ENCODE measurements at regions not wholly inside any gene's neighbourhood (a gene's known extent, or its start where the extent isn't known, plus 50 kb on each side); places are given as distances from the start of the nearest gene placed in this dataset.

- TF ChIP-seq, protein P1, sequence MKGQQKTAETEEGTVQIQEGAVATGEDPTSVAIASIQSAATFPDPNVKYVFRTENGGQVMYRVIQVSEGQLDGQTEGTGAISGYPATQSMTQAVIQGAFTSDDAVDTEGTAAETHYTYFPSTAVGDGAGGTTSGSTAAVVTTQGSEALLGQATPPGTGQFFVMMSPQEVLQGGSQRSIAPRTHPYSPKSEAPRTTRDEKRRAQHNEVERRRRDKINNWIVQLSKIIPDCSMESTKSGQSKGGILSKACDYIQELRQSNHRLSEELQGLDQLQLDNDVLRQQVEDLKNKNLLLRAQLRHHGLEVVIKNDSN (IDR thresholded peaks at IDR 0.05), result no peak
- TF ChIP-seq CEBPB (IDR thresholded peaks at IDR 0.05) (no peak), NFIC (IDR thresholded peaks at IDR 0.05) (no peak), FOXM1 (IDR thresholded peaks at IDR 0.05; ENCODE audit: borderline replicate concordance, low read depth) (no peak), REST (IDR thresholded peaks at IDR 0.05; ENCODE audit: low read depth) (no peak), EGR1 (IDR thresholded peaks at IDR 0.05) (no peak), TCF12 (IDR thresholded peaks at IDR 0.05; ENCODE audit: low read depth) (no peak), TEAD4 (IDR thresholded peaks at IDR 0.05) (no peak), TAF1 (IDR thresholded peaks at IDR 0.05; ENCODE audit: low read depth) (no peak), EP300 (IDR thresholded peaks at IDR 0.05; ENCODE audit: borderline replicate concordance) (no peak), YY1 (IDR thresholded peaks at IDR 0.05; ENCODE audit: low read depth) (no peak), RAD21 (IDR thresholded peaks at IDR 0.05; ENCODE audit: low read depth) (no peak), CREB1 (IDR thresholded peaks at IDR 0.05; ENCODE audit: low read depth) (no peak), ZBTB7A (IDR thresholded peaks at IDR 0.05; ENCODE audit: low read depth) (no peak)
- TF ChIP-seq, protein P2, sequence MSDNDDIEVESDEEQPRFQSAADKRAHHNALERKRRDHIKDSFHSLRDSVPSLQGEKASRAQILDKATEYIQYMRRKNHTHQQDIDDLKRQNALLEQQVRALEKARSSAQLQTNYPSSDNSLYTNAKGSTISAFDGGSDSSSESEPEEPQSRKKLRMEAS (IDR thresholded peaks at IDR 0.05), result no peak
Measured at GRCh38 chr18:45274026-45274425, 341.2 kb upstream of the SLC14A2 start.

- peak; percentile 80 for TF ChIP-seq RAD21 (IDR thresholded peaks at IDR 0.05; ENCODE audit: low read depth)
- no peak for TF ChIP-seq NFIC (IDR thresholded peaks at IDR 0.05)
- TF ChIP-seq ZBTB7A (IDR thresholded peaks at IDR 0.05; ENCODE audit: low read depth), result no peak
- no peak for TF ChIP-seq EGR1 (IDR thresholded peaks at IDR 0.05)
- TF ChIP-seq TAF1 (IDR thresholded peaks at IDR 0.05; ENCODE audit: low read depth), result no peak
Measured at GRCh38 chr18:45275367-45276113, 339.7 kb upstream of the SLC14A2 start.

- TF ChIP-seq NFIC (IDR thresholded peaks at IDR 0.05) (no peak), CEBPB (IDR thresholded peaks at IDR 0.05) (no peak), FOXM1 (IDR thresholded peaks at IDR 0.05; ENCODE audit: borderline replicate concordance, low read depth) (no peak), CREB1 (IDR thresholded peaks at IDR 0.05; ENCODE audit: low read depth) (no peak), ZBTB7A (IDR thresholded peaks at IDR 0.05; ENCODE audit: low read depth) (no peak), RAD21 (IDR thresholded peaks at IDR 0.05; ENCODE audit: low read depth) (no peak), TAF1 (IDR thresholded peaks at IDR 0.05; ENCODE audit: low read depth) (no peak), EP300 (IDR thresholded peaks at IDR 0.05; ENCODE audit: borderline replicate concordance) (no peak)
- TF ChIP-seq, protein P1 (IDR thresholded peaks at IDR 0.05), result no peak
Measured at GRCh38 chr18:45276878-45277277, 338.4 kb upstream of the SLC14A2 start.

DNA sequence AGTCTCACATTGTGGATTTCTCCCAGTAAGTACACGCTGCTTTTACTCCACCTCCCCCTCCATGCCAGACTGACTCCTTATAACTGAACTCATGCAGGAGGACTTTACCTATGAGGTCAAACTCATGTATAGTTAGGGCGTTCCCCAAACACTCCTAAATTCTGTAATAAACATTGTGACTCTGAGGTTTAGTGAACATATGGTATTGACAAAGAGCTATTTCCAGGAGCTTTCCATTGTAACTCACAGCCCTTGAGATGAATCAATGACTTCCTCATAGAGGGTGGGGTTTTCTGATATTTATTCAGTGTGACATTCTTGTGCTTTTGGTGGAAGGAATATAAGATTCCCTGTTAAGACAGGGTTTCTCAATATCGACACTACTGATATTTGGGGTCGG is 337.4 kb upstream of the SLC14A2 start:
- TF ChIP-seq NFIC (IDR thresholded peaks at IDR 0.05) (no peak), REST (IDR thresholded peaks at IDR 0.05; ENCODE audit: low read depth) (no peak), CREB1 (IDR thresholded peaks at IDR 0.05; ENCODE audit: low read depth) (no peak), RAD21 (IDR thresholded peaks at IDR 0.05; ENCODE audit: low read depth) (no peak), YY1 (IDR thresholded peaks at IDR 0.05; ENCODE audit: low read depth) (no peak), TCF12 (IDR thresholded peaks at IDR 0.05; ENCODE audit: low read depth) (no peak), EP300 (IDR thresholded peaks at IDR 0.05; ENCODE audit: borderline replicate concordance) (no peak), CEBPB (IDR thresholded peaks at IDR 0.05) (no peak), ZBTB7A (IDR thresholded peaks at IDR 0.05; ENCODE audit: low read depth) (no peak), EGR1 (IDR thresholded peaks at IDR 0.05) (no peak), TAF1 (IDR thresholded peaks at IDR 0.05; ENCODE audit: low read depth) (no peak), FOXM1 (IDR thresholded peaks at IDR 0.05; ENCODE audit: borderline replicate concordance, low read depth) (no peak), TEAD4 (IDR thresholded peaks at IDR 0.05) (no peak)
- TF ChIP-seq, protein P1 (IDR thresholded peaks at IDR 0.05), result no peak
- TF ChIP-seq, protein P2 (IDR thresholded peaks at IDR 0.05), result no peak
